GM23248 (cell line): ENCODE measurements at regions not wholly inside any gene's neighbourhood (a gene's known extent, or its start where the extent isn't known, plus 50 kb on each side); places are given as distances from the start of the nearest gene placed in this dataset.

ENCODE experiments used
- EZH2 ChIP-seq: fragments of 200-600 bp; sonication (generic); IDR thresholded peaks from 2 replicates; pipeline ENCODE4 v1.6.1; 2018; ENCODE audit warnings: antibody characterized with exemption, mild to moderate bottlenecking; ENCODE audit not compliant: insufficient read depth, poor library complexity, severe bottlenecking
- EZH2phosphoT487 ChIP-seq: fragments of 200-600 bp; sonication (generic); IDR thresholded peaks from 2 replicates; pipeline ENCODE4 v1.6.1; 2018; ENCODE audit warnings: antibody characterized with exemption, moderate library complexity, mild to moderate bottlenecking, low read depth; ENCODE audit not compliant: insufficient read depth

GRCh38 chr6:142543606-142544005, 241.8 kb downstream of the ADGRG6 start:
- TF ChIP-seq EZH2 (no peak), EZH2phosphoT487 (no peak)
